HCT116 (cell line): ENCODE measurements at regions not wholly inside any gene's neighbourhood (a gene's known extent, or its start where the extent isn't known, plus 50 kb on each side); places are given as distances from the start of the nearest gene placed in this dataset.

Source experiments
- ATAC-seq: fragments of 200-7000 bp; cut with Tn5 transposase; 2 replicates; pipeline ENCODE4 v1.9.1; 2020; ENCODE audit warnings: mild to moderate bottlenecking, moderate library complexity
- BruUV-seq: library from RNA; stranded (reverse); fragments of 400-500 nt; replicated peaks from 2 replicates; lab custom pipeline; 2021; lab: Mats Ljungman, UMichigan
- CTCF ChIA-PET: fragments of 300-600 bp; sonication (Branson Sonifier 250); formaldehyde crosslinking; loops from one replicate; lab custom pipeline; 2021; ENCODE audit warnings: antibody characterized with exemption; lab: Charles Lee
- POLR2A ChIA-PET: fragments of 300-600, 350-600 bp; sonication (Branson Sonifier 250); formaldehyde crosslinking; loops from one replicate; lab custom pipeline; 2021; ENCODE audit warnings: antibody characterized with exemption; lab: Charles Lee
- RAD21 ChIA-PET, 2 experiments: fragments of 300-600 bp; sonication (Branson Sonifier 250); formaldehyde crosslinking; loops; one replicate each; lab custom pipeline; 2023; ENCODE audit warnings: low total read pairs in 2 of 2; ENCODE audit not compliant: uncharacterized antibody in 2 of 2, unreplicated experiment in 2 of 2, low non-redundant PET in 1 of 2; lab: Charles Lee
- DNase-seq: peaks from one replicate; pipeline ENCODE4 v3.0.0-alpha.2; 2010; ENCODE audit warnings: low read depth, low spot score
- H2AFZ ChIP-seq: fragments of 200-600 bp; shearing (Covaris generic), sonication (generic); 2 replicates; pipeline ENCODE4 v1.6.1; 2017; ENCODE audit warnings: low read depth, mixed run types, mixed read lengths, antibody characterized with exemption, low read length; ENCODE audit not compliant: poor library complexity, severe bottlenecking
- H3K27ac ChIP-seq: 2 replicates; pipeline ENCODE4 v1.5.1; 2012; ENCODE audit warnings: low read depth, low read length
- H3K27me3 ChIP-seq: fragments of 200-600 bp; sonication (generic); 2 replicates; pipeline ENCODE4 v1.6.1; 2016; ENCODE audit warnings: mixed run types, low read length, mixed read lengths; ENCODE audit not compliant: insufficient read depth
- H3K36me3 ChIP-seq, 2 experiments: fragments of 200-500 bp in 1 of 2; fragments of 200-600 bp in 1 of 2; sonication (Bioruptor generic) in 1 of 2; sonication (generic) in 1 of 2; 2 replicates each; pipeline versions ENCODE4 v1.5.1 to v1.6.1; 2014 to 2016; ENCODE audit warnings: low read length in 2 of 2, inconsistent platforms in 1 of 2, mixed read lengths in 1 of 2, mixed run types in 1 of 2; ENCODE audit not compliant: insufficient read depth in 2 of 2, control insufficient read depth in 1 of 2
- H3K4me1 ChIP-seq, 2 experiments: fragments of 200-600 bp in 1 of 2; sonication (generic) in 1 of 2; 2 replicates each; pipeline versions ENCODE4 v1.5.1 to v1.6.1; 2012 to 2017; ENCODE audit warnings: low read length in 2 of 2, inconsistent platforms in 1 of 2, mild to moderate bottlenecking in 1 of 2, mixed read lengths in 1 of 2, mixed run types in 1 of 2, moderate library complexity in 1 of 2; ENCODE audit not compliant: insufficient read depth in 2 of 2, control insufficient read depth in 1 of 2
- H3K4me2 ChIP-seq: fragments of 200-600 bp; sonication (generic); 2 replicates; pipeline ENCODE4 v1.6.1; 2017; ENCODE audit warnings: mixed run types, low read length, mixed read lengths
- H3K4me3 ChIP-seq, 2 experiments: fragments of 200-600 bp in 1 of 2; sonication (generic) in 1 of 2; replicated peaks in 1 of 2; 2 replicates each; pipeline ENCODE4 v1.5.1; 2011 to 2016; ENCODE audit warnings: low read length in 2 of 2, control low read depth in 1 of 2, low read depth in 1 of 2, mild to moderate bottlenecking in 1 of 2, mixed read lengths in 1 of 2, mixed run types in 1 of 2
- H3K79me2 ChIP-seq: fragments of 200-600 bp; sonication (generic); 2 replicates; pipeline ENCODE4 v1.6.1; 2017; ENCODE audit warnings: mild to moderate bottlenecking, mixed run types, low read length, moderate library complexity, mixed read lengths; ENCODE audit not compliant: insufficient read depth
- H3K9ac ChIP-seq: fragments of 200-600 bp; sonication (generic); 2 replicates; pipeline ENCODE4 v1.6.1; 2016; ENCODE audit warnings: low read length, mixed read lengths
- H3K9me2 ChIP-seq: fragments of 200-600 bp; sonication (generic), shearing (Covaris generic); 2 replicates; pipeline ENCODE4 v1.6.1; 2017; ENCODE audit warnings: mixed run types, mild to moderate bottlenecking, moderate library complexity; ENCODE audit not compliant: insufficient read depth
- H3K9me3 ChIP-seq, 2 experiments: fragments of 200-500 bp in 1 of 2; fragments of 200-600 bp in 1 of 2; sonication (Bioruptor generic) in 1 of 2; sonication (generic) in 1 of 2; 2 replicates each; pipeline ENCODE4 v1.6.1; 2014 to 2017; ENCODE audit warnings: low read length in 2 of 2, mixed read lengths in 2 of 2, inconsistent platforms in 1 of 2, low read depth in 1 of 2, mild to moderate bottlenecking in 1 of 2, mixed run types in 1 of 2, moderate library complexity in 1 of 2; ENCODE audit not compliant: control insufficient read depth in 1 of 2, insufficient read depth in 1 of 2
- H4K20me1 ChIP-seq: fragments of 200-600 bp; sonication (generic), shearing (Covaris generic); 2 replicates; pipeline ENCODE4 v1.6.1; 2017; ENCODE audit warnings: mixed run types, mild to moderate bottlenecking, moderate library complexity; ENCODE audit not compliant: insufficient read depth
- CBX3 ChIP-seq: IDR thresholded peaks from 2 replicates; pipeline ENCODE4 v1.6.1; 2012; ENCODE audit warnings: low read depth
- CEBPB ChIP-seq: IDR thresholded peaks from 2 replicates; pipeline ENCODE4 v1.6.1; 2012; ENCODE audit warnings: low read depth
- CTCF ChIP-seq, 3 experiments: fragments of 200-600 bp in 1 of 3; sonication (generic) in 1 of 3; IDR thresholded peaks in 2 of 3; conservative IDR thresholded peaks in 1 of 3; 2 replicates each; pipeline ENCODE4 v1.5.1; 2012 to 2017; ENCODE audit warnings: low read depth in 2 of 3, low read length in 2 of 3, antibody characterized with exemption in 1 of 3, borderline replicate concordance in 1 of 3, control low read depth in 1 of 3, mild to moderate bottlenecking in 1 of 3, mixed read lengths in 1 of 3, mixed run types in 1 of 3, moderate library complexity in 1 of 3; ENCODE audit not compliant: insufficient read depth in 1 of 3
- EGR1 ChIP-seq: IDR thresholded peaks from 2 replicates; pipeline ENCODE4 v1.6.1; 2012; ENCODE audit warnings: low read depth
- EZH2 ChIP-seq: fragments of 200-600 bp; sonication (generic); IDR thresholded peaks from 2 replicates; pipeline ENCODE4 v1.6.1; 2017; ENCODE audit warnings: antibody characterized with exemption, mixed run types
- EZH2phosphoT487 ChIP-seq: fragments of 200-600 bp; IDR thresholded peaks from 2 replicates; pipeline ENCODE4 v1.6.1; 2018; ENCODE audit warnings: antibody characterized with exemption, borderline replicate concordance
- FOSL1 ChIP-seq: IDR thresholded peaks from 2 replicates; pipeline ENCODE4 v1.6.1; 2012; ENCODE audit warnings: low read depth
- JUND ChIP-seq: IDR thresholded peaks from 2 replicates; pipeline ENCODE4 v1.6.1; 2012
- POLR2A ChIP-seq: IDR thresholded peaks from 2 replicates; pipeline ENCODE4 v1.7.0; 2011; ENCODE audit warnings: borderline replicate concordance; ENCODE audit not compliant: insufficient read depth, insufficient read length; ENCODE audit errors: extremely low read depth
- POLR2AphosphoS5 ChIP-seq: IDR thresholded peaks from 2 replicates; pipeline ENCODE4 v1.6.1; 2011; ENCODE audit warnings: mild to moderate bottlenecking, low read depth, low read length, moderate library complexity
- RAD21 ChIP-seq: IDR thresholded peaks from 2 replicates; pipeline ENCODE4 v1.6.1; 2012; ENCODE audit warnings: low read depth, mild to moderate bottlenecking
- SIN3A ChIP-seq: IDR thresholded peaks from 2 replicates; pipeline ENCODE4 v1.6.1; 2012; ENCODE audit warnings: low read depth
- SP1 ChIP-seq: IDR thresholded peaks from 2 replicates; pipeline ENCODE4 v1.6.1; 2012; ENCODE audit warnings: low read depth
- SRF ChIP-seq: IDR thresholded peaks from 2 replicates; pipeline ENCODE4 v1.6.1; 2012; ENCODE audit warnings: low read depth
- TCF7L2 ChIP-seq: IDR thresholded peaks from 2 replicates; pipeline ENCODE4 v1.7.0; 2011; ENCODE audit warnings: borderline replicate concordance, inconsistent platforms; ENCODE audit not compliant: insufficient read depth, insufficient read length; ENCODE audit errors: extremely low read depth
- YY1 ChIP-seq: IDR thresholded peaks from 2 replicates; pipeline ENCODE4 v1.6.1; 2011; ENCODE audit warnings: low read length, low read depth, moderate library complexity, mild to moderate bottlenecking; ENCODE audit not compliant: insufficient replicate concordance; ENCODE audit errors: extremely low read depth
- ZBTB33 ChIP-seq: IDR thresholded peaks from 2 replicates; pipeline ENCODE4 v1.6.1; 2011; ENCODE audit warnings: mild to moderate bottlenecking, low read length, moderate library complexity; ENCODE audit not compliant: insufficient replicate concordance; ENCODE audit errors: extremely low read depth
- ZFX ChIP-seq: fragments of 450-650 bp; IDR thresholded peaks from 2 replicates; pipeline ENCODE4 v1.6.1; 2017
- intact Hi-C: fragments of 100-400 bp; cut with micrococcal nuclease; formaldehyde crosslinking; loops from 2 replicates; pipeline ENCODE4 v1.10.0; 2022
- TF ChIP-seq, protein P1 (sequence below): IDR thresholded peaks from 2 replicates; pipeline ENCODE4 v1.6.1; 2012
- TF ChIP-seq, protein P2 (sequence below): IDR thresholded peaks from 2 replicates; pipeline ENCODE4 v1.6.1; 2012; ENCODE audit warnings: low read depth

- intact Hi-C loops, result loop anchor here (5.0 kb wide), 1 partner anchor 1094 kb away; no protein-coding TSS in a partner anchor
- Histone ChIP-seq H3K9ac (no peak overlapping the region), H2AFZ (no peak overlapping the region), H3K9me3 (no peaks in the 10 kb centered on the region), H3K27me3 (peaks cover 18% of the 10 kb centered on the region; the same call in 1 of the 2 replicates), H3K79me2 (no peaks in the 10 kb centered on the region), H3K4me1 (peaks cover 0 to under 1% of the 10 kb centered on the region in 2 experiments; a peak in 2 of 4 replicates), H3K4me2 (no peak overlapping the region), H3K9me2 (no peaks in the 10 kb centered on the region), H3K4me3 (no peak overlapping the region), H4K20me1 (no peaks in the 10 kb centered on the region), H3K27ac (no peak overlapping the region), H3K36me3 (no peaks in the 10 kb centered on the region)
- ATAC-seq (no peak), DNase-seq (no peak)
- no peak for TF ChIP-seq CBX3
- no peak for TF ChIP-seq ZFX
- no peak for TF ChIP-seq SRF
- TF ChIP-seq RAD21, result no peak
- TF ChIP-seq, protein P1, sequence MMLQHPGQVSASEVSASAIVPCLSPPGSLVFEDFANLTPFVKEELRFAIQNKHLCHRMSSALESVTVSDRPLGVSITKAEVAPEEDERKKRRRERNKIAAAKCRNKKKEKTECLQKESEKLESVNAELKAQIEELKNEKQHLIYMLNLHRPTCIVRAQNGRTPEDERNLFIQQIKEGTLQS, result no peak
- TF ChIP-seq CEBPB, result no peak
- no peak for TF ChIP-seq TCF7L2
- no peak for TF ChIP-seq EZH2phosphoT487
- no peak for TF ChIP-seq EZH2
- TF ChIP-seq, protein P2, sequence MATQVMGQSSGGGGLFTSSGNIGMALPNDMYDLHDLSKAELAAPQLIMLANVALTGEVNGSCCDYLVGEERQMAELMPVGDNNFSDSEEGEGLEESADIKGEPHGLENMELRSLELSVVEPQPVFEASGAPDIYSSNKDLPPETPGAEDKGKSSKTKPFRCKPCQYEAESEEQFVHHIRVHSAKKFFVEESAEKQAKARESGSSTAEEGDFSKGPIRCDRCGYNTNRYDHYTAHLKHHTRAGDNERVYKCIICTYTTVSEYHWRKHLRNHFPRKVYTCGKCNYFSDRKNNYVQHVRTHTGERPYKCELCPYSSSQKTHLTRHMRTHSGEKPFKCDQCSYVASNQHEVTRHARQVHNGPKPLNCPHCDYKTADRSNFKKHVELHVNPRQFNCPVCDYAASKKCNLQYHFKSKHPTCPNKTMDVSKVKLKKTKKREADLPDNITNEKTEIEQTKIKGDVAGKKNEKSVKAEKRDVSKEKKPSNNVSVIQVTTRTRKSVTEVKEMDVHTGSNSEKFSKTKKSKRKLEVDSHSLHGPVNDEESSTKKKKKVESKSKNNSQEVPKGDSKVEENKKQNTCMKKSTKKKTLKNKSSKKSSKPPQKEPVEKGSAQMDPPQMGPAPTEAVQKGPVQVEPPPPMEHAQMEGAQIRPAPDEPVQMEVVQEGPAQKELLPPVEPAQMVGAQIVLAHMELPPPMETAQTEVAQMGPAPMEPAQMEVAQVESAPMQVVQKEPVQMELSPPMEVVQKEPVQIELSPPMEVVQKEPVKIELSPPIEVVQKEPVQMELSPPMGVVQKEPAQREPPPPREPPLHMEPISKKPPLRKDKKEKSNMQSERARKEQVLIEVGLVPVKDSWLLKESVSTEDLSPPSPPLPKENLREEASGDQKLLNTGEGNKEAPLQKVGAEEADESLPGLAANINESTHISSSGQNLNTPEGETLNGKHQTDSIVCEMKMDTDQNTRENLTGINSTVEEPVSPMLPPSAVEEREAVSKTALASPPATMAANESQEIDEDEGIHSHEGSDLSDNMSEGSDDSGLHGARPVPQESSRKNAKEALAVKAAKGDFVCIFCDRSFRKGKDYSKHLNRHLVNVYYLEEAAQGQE, result no peak
- TF ChIP-seq SP1, result no peak
- no peak for TF ChIP-seq POLR2AphosphoS5
- TF ChIP-seq YY1, result no peak
- TF ChIP-seq CTCF (IDR thresholded peaks at IDR 0.05 in 2 of 3, conservative IDR thresholded peaks at IDR 0.05 in 1 of 3; ENCODE audit: borderline replicate concordance in 1 of 3, insufficient read depth in 1 of 3, low read depth in 2 of 3, low read length in 2 of 3), result no peak
- no peak for TF ChIP-seq SIN3A
- no peak for TF ChIP-seq POLR2A
- no peak for TF ChIP-seq ZBTB33
- no peak for TF ChIP-seq JUND
- no peak for TF ChIP-seq EGR1
- TF ChIP-seq FOSL1, result no peak
- ChIA-PET CTCF (no interaction called here), POLR2A (no interaction called here), RAD21 (no interaction called here)
- BruUV-seq, result no TSS peak
Observed at GRCh38 chr10:3233486-3233990, 61.0 kb upstream of the PITRM1 start.
